ENCODE measurements at regions not wholly inside any gene's neighbourhood (a gene's known extent, or its start where the extent isn't known, plus 50 kb on each side); places are given as distances from the start of the nearest gene placed in this dataset.

GRCh38 chr12:65663648-65664047, 160.6 kb upstream of the HMGA2 start:
- ATAC-seq: no peak
- BruUV-seq (replicated peaks): no TSS peak
- Histone ChIP-seq H3K36me3 (ENCODE audit: control insufficient read depth, insufficient read depth, low read length) (no peaks in the 10 kb centered on the region), H3K4me3 (ENCODE audit: low read depth in 2 of 2, low read length in 2 of 2) (no peak overlapping the region), H3K9me3 (ENCODE audit: control insufficient read depth, insufficient read depth, low read depth, low read length) (peaks cover 17% of the 10 kb centered on the region; the same call in 1 of the 2 replicates), H3K27me3 (ENCODE audit: control insufficient read depth, insufficient read depth, low read length) (no peaks in the 10 kb centered on the region), H3K27ac (ENCODE audit: low read length) (no peak overlapping the region), H3K4me1 (ENCODE audit: control insufficient read depth, insufficient read depth, low read length) (no peaks in the 10 kb centered on the region)
- no peak for DNase-seq (ENCODE audit: low read depth, low spot score)
- intact Hi-C loops (cut with micrococcal nuclease; ENCODE audit: unreplicated experiment) (no loop called here), in situ Hi-C loops (cut with HindIII; ENCODE audit: low pct_unique_long_range_greater_than_20kb, low sequenced_read_pairs) (no loop called here)
- ChIA-PET POLR2A (no interaction called here), CTCF (no interaction called here)
- TF ChIP-seq, protein P1, sequence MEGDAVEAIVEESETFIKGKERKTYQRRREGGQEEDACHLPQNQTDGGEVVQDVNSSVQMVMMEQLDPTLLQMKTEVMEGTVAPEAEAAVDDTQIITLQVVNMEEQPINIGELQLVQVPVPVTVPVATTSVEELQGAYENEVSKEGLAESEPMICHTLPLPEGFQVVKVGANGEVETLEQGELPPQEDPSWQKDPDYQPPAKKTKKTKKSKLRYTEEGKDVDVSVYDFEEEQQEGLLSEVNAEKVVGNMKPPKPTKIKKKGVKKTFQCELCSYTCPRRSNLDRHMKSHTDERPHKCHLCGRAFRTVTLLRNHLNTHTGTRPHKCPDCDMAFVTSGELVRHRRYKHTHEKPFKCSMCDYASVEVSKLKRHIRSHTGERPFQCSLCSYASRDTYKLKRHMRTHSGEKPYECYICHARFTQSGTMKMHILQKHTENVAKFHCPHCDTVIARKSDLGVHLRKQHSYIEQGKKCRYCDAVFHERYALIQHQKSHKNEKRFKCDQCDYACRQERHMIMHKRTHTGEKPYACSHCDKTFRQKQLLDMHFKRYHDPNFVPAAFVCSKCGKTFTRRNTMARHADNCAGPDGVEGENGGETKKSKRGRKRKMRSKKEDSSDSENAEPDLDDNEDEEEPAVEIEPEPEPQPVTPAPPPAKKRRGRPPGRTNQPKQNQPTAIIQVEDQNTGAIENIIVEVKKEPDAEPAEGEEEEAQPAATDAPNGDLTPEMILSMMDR (IDR thresholded peaks at IDR 0.05): no peak
- TF ChIP-seq POLR2AphosphoS5 (IDR thresholded peaks at IDR 0.05; ENCODE audit: low read depth, low read length): no peak
- TF ChIP-seq TCF7L2 (IDR thresholded peaks at IDR 0.05; ENCODE audit: low read depth, low read length): no peak
- no peak for TF ChIP-seq SIN3A (IDR thresholded peaks at IDR 0.05; ENCODE audit: borderline replicate concordance, insufficient read depth, low read depth, low read length)
- TF ChIP-seq REST (IDR thresholded peaks at IDR 0.05; ENCODE audit: insufficient read depth in 1 of 2, low read depth in 2 of 2, low read length in 1 of 2): no peak

- DNase-seq (ENCODE audit: low read depth, low spot score) (no peak), ATAC-seq (no peak)
- in situ Hi-C loops (cut with HindIII; ENCODE audit: low pct_unique_long_range_greater_than_20kb, low sequenced_read_pairs): no loop called here
- POLR2A ChIA-PET: no interaction called here
- Histone ChIP-seq H3K4me3 (ENCODE audit: low read depth in 2 of 2, low read length in 2 of 2) (no peak overlapping the region), H3K36me3 (ENCODE audit: control insufficient read depth, insufficient read depth, low read length) (no peaks in the 10 kb centered on the region), H3K27ac (ENCODE audit: low read length) (no peak overlapping the region), H3K4me1 (ENCODE audit: control insufficient read depth, insufficient read depth, low read length) (no peaks in the 10 kb centered on the region), H3K9me3 (ENCODE audit: control insufficient read depth, insufficient read depth, low read depth, low read length) (peaks cover 10% of the 10 kb centered on the region; the same call in 1 of the 2 replicates), H3K27me3 (ENCODE audit: control insufficient read depth, insufficient read depth, low read length) (no peaks in the 10 kb centered on the region)
- TF ChIP-seq SIN3A (IDR thresholded peaks at IDR 0.05; ENCODE audit: borderline replicate concordance, insufficient read depth, low read depth, low read length) (no peak), REST (IDR thresholded peaks at IDR 0.05; ENCODE audit: insufficient read depth in 1 of 2, low read depth in 2 of 2, low read length in 1 of 2) (no peak), TCF7L2 (IDR thresholded peaks at IDR 0.05; ENCODE audit: low read depth, low read length) (no peak), POLR2AphosphoS5 (IDR thresholded peaks at IDR 0.05; ENCODE audit: low read depth, low read length) (no peak)
- TF ChIP-seq, protein P1 (IDR thresholded peaks at IDR 0.05): no peak
- CTCF ChIA-PET: interaction anchor here (0.5 kb wide), 1 partner anchor 163 kb away, joined by 3 read pairs; no protein-coding TSS in a partner anchor
- BruUV-seq (replicated peaks): no TSS peak
- intact Hi-C loops (cut with micrococcal nuclease; ENCODE audit: unreplicated experiment): no loop called here
These were observed 159.5 kb upstream of the HMGA2 start for GRCh38 chr12:65664715-65665250.

Measured in Panc1 (cell line).